ENCODE measurements at regions not wholly inside any gene's neighbourhood (a gene's known extent, or its start where the extent isn't known, plus 50 kb on each side); places are given as distances from the start of the nearest gene placed in this dataset.
"Not testable (repeated sequence)": the region's sequence is repeated elsewhere in the genome, so short reads cannot be mapped to it uniquely, and the experiment has no call there.

GRCh38 chr17:16843511-16843910, 128.4 kb downstream of the TNFRSF13B start:
- TF ChIP-seq CTCF (IDR thresholded peaks at IDR 0.05; ENCODE audit: low read depth, low read length); EZH2phosphoT487 (IDR thresholded peaks at IDR 0.05; ENCODE audit: low read depth): not testable (repeated sequence)

All from OCI-LY3 (cell line).